Suppressor macrophage treated with lipopolysaccharide for 4 hours (primary cell): ENCODE measurements at regions not wholly inside any gene's neighbourhood (a gene's known extent, or its start where the extent isn't known, plus 50 kb on each side); places are given as distances from the start of the nearest gene placed in this dataset.
"Not testable (repeated sequence)": the region's sequence is repeated elsewhere in the genome, so short reads cannot be mapped to it uniquely, and the experiment has no call there.

ENCODE experiments used
- DNase-seq: peaks from one replicate; pipeline ENCODE4 v3.0.0-alpha.2; 2020

- no peak for DNase-seq
Observed at GRCh38 chr2:222760301-222760897, 88.9 kb downstream of the MOGAT1 start.

- no peak for DNase-seq
Observed at GRCh38 chr2:222761888-222762287, 90.4 kb downstream of the MOGAT1 start.

- no peak for DNase-seq
Observed at GRCh38 chr2:222762342-222762741, 90.9 kb downstream of the MOGAT1 start.

GRCh38 chr2:222765883-222766282 is 94.4 kb downstream of the MOGAT1 start:
- not testable (repeated sequence) for DNase-seq

GRCh38 chr2:222768019-222768418 is 92.8 kb upstream of the ACSL3 start:
- not testable (repeated sequence) for DNase-seq

GRCh38 chr2:222769446-222769845 is 91.4 kb upstream of the ACSL3 start:
- DNase-seq = no peak

GRCh38 chr2:222769941-222770340 is 90.9 kb upstream of the ACSL3 start:
- DNase-seq = no peak

- DNase-seq = no peak
Observed at GRCh38 chr2:222771832-222772231, 89.0 kb upstream of the ACSL3 start.

GRCh38 chr2:222774941-222775340 is 85.9 kb upstream of the ACSL3 start:
- peak; percentile 27 for DNase-seq

GRCh38 chr2:222776792-222777191 is 84.0 kb upstream of the ACSL3 start:
- DNase-seq = no peak

GRCh38 chr2:222778400-222778799 is 82.4 kb upstream of the ACSL3 start:
- DNase-seq = no peak

- DNase-seq = no peak
Observed at GRCh38 chr2:222779145-222779832, 81.5 kb upstream of the ACSL3 start.

GRCh38 chr2:222780051-222780450 is 80.8 kb upstream of the ACSL3 start:
- DNase-seq = peak; percentile 13

- DNase-seq = no peak
Observed at GRCh38 chr2:222782201-222782730, 78.6 kb upstream of the ACSL3 start.

- DNase-seq = no peak
Observed at GRCh38 chr2:222783592-222783991, 77.2 kb upstream of the ACSL3 start.

GRCh38 chr2:222790932-222791331 is 69.9 kb upstream of the ACSL3 start:
- DNase-seq = no peak

GRCh38 chr2:222792001-222792611 is 68.7 kb upstream of the ACSL3 start:
- peak; percentile 77 for DNase-seq

- no peak for DNase-seq
Observed at GRCh38 chr2:222794585-222795449, 66.0 kb upstream of the ACSL3 start.

- no peak for DNase-seq
Observed at GRCh38 chr2:222795450-222796357, 65.1 kb upstream of the ACSL3 start.

GRCh38 chr2:222796413-222797103 is 64.3 kb upstream of the ACSL3 start:
- DNase-seq = no peak

- peak; percentile 22 for DNase-seq
Observed at GRCh38 chr2:222797261-222797660, 63.6 kb upstream of the ACSL3 start.
